HepG2 (cell line): ENCODE measurements at regions not wholly inside any gene's neighbourhood (a gene's known extent, or its start where the extent isn't known, plus 50 kb on each side); places are given as distances from the start of the nearest gene placed in this dataset.

Experiments used
- AHR ChIP-seq: IDR thresholded peaks from 2 replicates; pipeline ENCODE4 v1.6.1; 2018; ENCODE audit warnings: missing genetic modification reagents, missing compliant biosample characterization
- AKAP8 ChIP-seq: sonication (generic); formaldehyde crosslinking; IDR thresholded peaks from 2 replicates; pipeline ENCODE4 v1.5.1; 2020; ENCODE audit warnings: mild to moderate bottlenecking, missing genetic modification reagents
- ARID2 ChIP-seq: sonication (generic); formaldehyde crosslinking; IDR thresholded peaks from 2 replicates; pipeline ENCODE4 v1.8.1; 2022; ENCODE audit warnings: mild to moderate bottlenecking, missing genetic modification reagents, borderline replicate concordance
- CENPBD1 ChIP-seq: sonication (generic); formaldehyde crosslinking; IDR thresholded peaks from 2 replicates; pipeline ENCODE4 v1.8.0; 2022; ENCODE audit warnings: missing genetic modification reagents, low read depth, mild to moderate bottlenecking, borderline replicate concordance
- DR1 ChIP-seq: sonication (generic); formaldehyde crosslinking; IDR thresholded peaks from 2 replicates; pipeline ENCODE4 v1.8.0; 2021; ENCODE audit warnings: mild to moderate bottlenecking, missing genetic modification reagents, inconsistent platforms
- MAFF ChIP-seq: IDR thresholded peaks from 2 replicates; pipeline ENCODE4 v1.6.1; 2011; ENCODE audit warnings: low read depth, low read length, improper control_type of control experiment
- NFATC3 ChIP-seq: sonication (generic); formaldehyde crosslinking; IDR thresholded peaks from 2 replicates; pipeline ENCODE4 v1.5.1; 2020; ENCODE audit warnings: mild to moderate bottlenecking, missing genetic modification reagents
- SETDB1 ChIP-seq: sonication (generic); formaldehyde crosslinking; IDR thresholded peaks from 2 replicates; pipeline ENCODE4 v1.5.1; 2020; ENCODE audit warnings: missing genetic modification reagents, mild to moderate bottlenecking, borderline replicate concordance
- TGIF2 ChIP-seq: IDR thresholded peaks from 2 replicates; pipeline ENCODE4 v1.6.1; 2016; ENCODE audit warnings: control low read depth, missing compliant biosample characterization
- ZNF138 ChIP-seq: sonication (generic); formaldehyde crosslinking; IDR thresholded peaks from 2 replicates; pipeline ENCODE4 v1.5.0; 2020; ENCODE audit warnings: mild to moderate bottlenecking, low read depth, missing genetic modification reagents
- ZNF318 ChIP-seq: sonication (generic); formaldehyde crosslinking; IDR thresholded peaks from 2 replicates; pipeline ENCODE4 v1.4.0; 2020; ENCODE audit warnings: mild to moderate bottlenecking, missing genetic modification reagents
- ZNF326 ChIP-seq: sonication (generic); formaldehyde crosslinking; IDR thresholded peaks from 2 replicates; pipeline ENCODE4 v1.4.0; 2020; ENCODE audit warnings: missing genetic modification reagents, borderline replicate concordance
- ZNF530 ChIP-seq: sonication (generic); formaldehyde crosslinking; IDR thresholded peaks from 2 replicates; pipeline ENCODE4 v1.5.0; 2020; ENCODE audit warnings: low read depth, mild to moderate bottlenecking, missing genetic modification reagents
- ZNF83 ChIP-seq: sonication (generic); formaldehyde crosslinking; IDR thresholded peaks from 2 replicates; pipeline ENCODE4 v1.4.0; 2020; ENCODE audit warnings: missing genetic modification reagents, mild to moderate bottlenecking, borderline replicate concordance
- ZNF879 ChIP-seq: sonication (generic); formaldehyde crosslinking; IDR thresholded peaks from 2 replicates; pipeline ENCODE4 v1.8.1; 2023; ENCODE audit warnings: missing genetic modification reagents
- TF ChIP-seq, protein P1 (sequence below): sonication (generic); formaldehyde crosslinking; conservative IDR thresholded peaks from 2 replicates; pipeline ENCODE4 v1.8.0; 2022; ENCODE audit warnings: mild to moderate bottlenecking, moderate library complexity, missing genetic modification reagents
- TF ChIP-seq, protein P2 (sequence below): sonication (generic); formaldehyde crosslinking; IDR thresholded peaks from 2 replicates; pipeline ENCODE4 v1.5.0; 2020; ENCODE audit warnings: mild to moderate bottlenecking, missing genetic modification reagents

- TF ChIP-seq, protein P1, sequence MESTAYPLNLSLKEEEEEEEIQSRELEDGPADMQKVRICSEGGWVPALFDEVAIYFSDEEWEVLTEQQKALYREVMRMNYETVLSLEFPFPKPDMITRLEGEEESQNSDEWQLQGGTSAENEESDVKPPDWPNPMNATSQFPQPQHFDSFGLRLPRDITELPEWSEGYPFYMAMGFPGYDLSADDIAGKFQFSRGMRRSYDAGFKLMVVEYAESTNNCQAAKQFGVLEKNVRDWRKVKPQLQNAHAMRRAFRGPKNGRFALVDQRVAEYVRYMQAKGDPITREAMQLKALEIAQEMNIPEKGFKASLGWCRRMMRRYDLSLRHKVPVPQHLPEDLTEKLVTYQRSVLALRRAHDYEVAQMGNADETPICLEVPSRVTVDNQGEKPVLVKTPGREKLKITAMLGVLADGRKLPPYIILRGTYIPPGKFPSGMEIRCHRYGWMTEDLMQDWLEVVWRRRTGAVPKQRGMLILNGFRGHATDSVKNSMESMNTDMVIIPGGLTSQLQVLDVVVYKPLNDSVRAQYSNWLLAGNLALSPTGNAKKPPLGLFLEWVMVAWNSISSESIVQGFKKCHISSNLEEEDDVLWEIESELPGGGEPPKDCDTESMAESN (CRISPR knock-in tag): no peak
- TF ChIP-seq NFATC3 (CRISPR knock-in tag) (no peak), ZNF83 (CRISPR knock-in tag) (no peak), ZNF530 (no peak), MAFF (no peak), ZNF879 (no peak), TGIF2 (CRISPR knock-in tag) (no peak), DR1 (CRISPR knock-in tag) (no peak), AHR (no peak; the same call in 1 of the 2 replicates), ZNF326 (CRISPR knock-in tag) (no peak), ZNF318 (no peak), SETDB1 (CRISPR knock-in tag) (no peak), ARID2 (CRISPR knock-in tag) (no peak), CENPBD1 (no peak), AKAP8 (CRISPR knock-in tag) (no peak), ZNF138 (CRISPR knock-in tag) (no peak)
- TF ChIP-seq, protein P2, sequence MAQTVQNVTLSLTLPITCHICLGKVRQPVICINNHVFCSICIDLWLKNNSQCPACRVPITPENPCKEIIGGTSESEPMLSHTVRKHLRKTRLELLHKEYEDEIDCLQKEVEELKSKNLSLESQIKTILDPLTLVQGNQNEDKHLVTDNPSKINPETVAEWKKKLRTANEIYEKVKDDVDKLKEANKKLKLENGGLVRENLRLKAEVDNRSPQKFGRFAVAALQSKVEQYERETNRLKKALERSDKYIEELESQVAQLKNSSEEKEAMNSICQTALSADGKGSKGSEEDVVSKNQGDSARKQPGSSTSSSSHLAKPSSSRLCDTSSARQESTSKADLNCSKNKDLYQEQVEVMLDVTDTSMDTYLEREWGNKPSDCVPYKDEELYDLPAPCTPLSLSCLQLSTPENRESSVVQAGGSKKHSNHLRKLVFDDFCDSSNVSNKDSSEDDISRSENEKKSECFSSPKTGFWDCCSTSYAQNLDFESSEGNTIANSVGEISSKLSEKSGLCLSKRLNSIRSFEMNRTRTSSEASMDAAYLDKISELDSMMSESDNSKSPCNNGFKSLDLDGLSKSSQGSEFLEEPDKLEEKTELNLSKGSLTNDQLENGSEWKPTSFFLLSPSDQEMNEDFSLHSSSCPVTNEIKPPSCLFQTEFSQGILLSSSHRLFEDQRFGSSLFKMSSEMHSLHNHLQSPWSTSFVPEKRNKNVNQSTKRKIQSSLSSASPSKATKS (CRISPR knock-in tag): no peak
Measured at GRCh38 chr6:37105148-37106050, 64.6 kb upstream of the PIM1 start (continued).
